GM12874 (cell line): ENCODE measurements at regions not wholly inside any gene's neighbourhood (a gene's known extent, or its start where the extent isn't known, plus 50 kb on each side); places are given as distances from the start of the nearest gene placed in this dataset.

ENCODE experiments used
- CTCF ChIP-seq: IDR thresholded peaks from 2 replicates; pipeline ENCODE4 v1.5.1; 2011; ENCODE audit warnings: low read depth, mild to moderate bottlenecking, control low read depth, low read length, moderate library complexity; ENCODE audit not compliant: insufficient read depth

GRCh38 chr2:41936771-41937463, 110.9 kb upstream of the PKDCC start:
- TF ChIP-seq CTCF = no peak

GRCh38 chr2:41937464-41937906, 110.3 kb upstream of the PKDCC start:
- TF ChIP-seq CTCF = no peak

GRCh38 chr2:41937921-41938708, 109.7 kb upstream of the PKDCC start:
- TF ChIP-seq CTCF = no peak

- no peak for TF ChIP-seq CTCF
Measured at GRCh38 chr2:41940060-41940744, 107.6 kb upstream of the PKDCC start.

- no peak for TF ChIP-seq CTCF
Measured at GRCh38 chr2:41940745-41941063, 107.1 kb upstream of the PKDCC start.

- TF ChIP-seq CTCF = no peak
Measured at GRCh38 chr2:41941831-41942230, 106.0 kb upstream of the PKDCC start.

- no peak for TF ChIP-seq CTCF
Measured at GRCh38 chr2:41942278-41942677, 105.5 kb upstream of the PKDCC start.
